ENCODE measurements at regions not wholly inside any gene's neighbourhood (a gene's known extent, or its start where the extent isn't known, plus 50 kb on each side); places are given as distances from the start of the nearest gene placed in this dataset.

DNA sequence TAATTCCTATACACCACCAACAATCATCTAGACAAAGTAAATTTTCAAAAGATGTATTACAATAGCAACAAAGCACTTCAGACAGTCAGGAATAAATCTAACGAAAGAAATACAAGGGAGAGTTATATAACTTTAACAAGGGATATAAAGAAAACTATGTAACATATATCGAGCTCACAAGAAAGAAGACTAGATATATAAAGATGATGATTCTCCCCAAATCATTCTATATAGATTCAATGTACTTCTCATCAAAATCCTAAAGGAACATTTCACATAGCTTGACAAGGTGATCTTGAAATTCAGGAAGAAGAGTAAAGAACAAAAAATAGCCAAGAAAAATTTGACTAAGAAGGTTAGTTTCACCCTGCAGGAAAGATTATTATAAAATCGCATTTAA, 179.4 kb downstream of the SP3 start:
- H3K4me1 ChIP-seq = no peaks in the 10 kb centered on the region
- H3K36me3 ChIP-seq = no peaks in the 10 kb centered on the region
- intact Hi-C loops (cut with DNase I) = no loop called here
- no peak overlapping the region for H3K4me3 ChIP-seq
- ATAC-seq = no peak
- H3K27me3 ChIP-seq = peaks cover 0 to 7% (median 0%) of the 10 kb centered on the region in 9 donors
- no peak for DNase-seq
- 88 to 93% (median 91%) methylated on average over 3 of the region's 3 CpGs for WGBS, 4 donors
- peaks cover 0 to 2% (median 0%) of the 10 kb centered on the region in 12 donors for H3K9me3 ChIP-seq
- TF ChIP-seq CTCF (IDR thresholded peaks at IDR 0.05) (no peak), POLR2A (IDR thresholded peaks at IDR 0.05) (no peak)
- H3K27ac ChIP-seq = no peak overlapping the region

DNA sequence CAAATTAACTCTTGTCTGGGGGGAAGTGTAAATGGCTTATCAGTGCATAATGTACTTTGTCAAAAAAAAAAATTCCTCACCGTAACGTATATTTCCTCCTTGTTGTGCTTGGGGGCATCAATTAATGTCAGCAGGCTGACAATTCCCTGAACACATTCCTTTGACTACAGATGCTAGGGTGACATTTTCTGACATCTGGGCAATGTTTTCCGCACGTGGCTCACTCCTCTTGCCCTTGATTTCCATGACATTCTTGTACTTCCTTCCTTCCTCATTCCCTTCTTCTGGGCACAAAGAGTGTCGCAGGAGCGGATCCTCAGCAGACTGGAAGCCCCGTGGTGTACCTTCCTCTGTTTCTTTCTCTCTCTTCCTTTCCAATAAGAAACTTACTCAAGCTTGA, 173.7 kb downstream of the SP3 start:
- no peak for ATAC-seq
- TF ChIP-seq CTCF (IDR thresholded peaks at IDR 0.05) = no peak
- no peak for TF ChIP-seq POLR2A (IDR thresholded peaks at IDR 0.05)
- no peaks in the 10 kb centered on the region for H3K9me3 ChIP-seq
- no peak overlapping the region for H3K27ac ChIP-seq
- peaks cover 0 to 9% (median 0%) of the 10 kb centered on the region in 9 donors for H3K27me3 ChIP-seq
- 33 to 45% (median 34%) methylated on average over 7 of the region's 7 CpGs for WGBS, 4 donors
- intact Hi-C loops (cut with DNase I) = no loop called here
- H3K36me3 ChIP-seq = no peaks in the 10 kb centered on the region
- no peaks in the 10 kb centered on the region for H3K4me1 ChIP-seq
- H3K4me3 ChIP-seq = no peak overlapping the region
- DNase-seq = no peak

DNA sequence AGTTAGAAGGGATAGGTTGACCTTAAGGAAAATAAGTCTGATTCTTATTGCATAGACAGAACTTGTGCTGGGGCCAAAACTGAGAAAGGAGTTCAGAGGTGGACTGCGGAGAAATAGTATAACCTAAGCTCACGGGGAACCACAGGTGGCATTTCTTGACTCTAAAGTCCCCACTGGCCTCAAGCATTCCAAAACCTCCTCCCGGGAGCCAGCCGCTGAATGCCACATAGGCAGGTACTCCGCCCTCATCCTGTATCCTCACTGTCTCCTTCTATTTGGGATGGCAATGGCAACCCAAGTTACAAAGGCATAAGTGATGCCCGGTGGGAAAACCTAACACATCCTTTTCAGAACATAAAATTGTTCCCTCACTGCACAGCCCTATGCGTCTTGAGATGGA, 173.0 kb downstream of the SP3 start:
- intact Hi-C loops (cut with DNase I) = no loop called here
- 69 to 84% (median 74%) methylated on average over 7 of the region's 7 CpGs for WGBS, 4 donors
- Histone ChIP-seq H3K9me3 (no peaks in the 10 kb centered on the region), H3K36me3 (no peaks in the 10 kb centered on the region), H3K4me3 (no peak overlapping the region), H3K27me3 (peaks cover 0 to 9% (median 0%) of the 10 kb centered on the region in 9 donors), H3K27ac (no peak overlapping the region), H3K4me1 (no peaks in the 10 kb centered on the region)
- no peak for ATAC-seq
- TF ChIP-seq POLR2A (IDR thresholded peaks at IDR 0.05) (no peak), CTCF (IDR thresholded peaks at IDR 0.05) (no peak)
- DNase-seq = no peak

GRCh38 chr2:173792741-173793140, 172.4 kb downstream of the SP3 start:
- ATAC-seq = no peak
- peaks cover 0 to 9% (median 0%) of the 10 kb centered on the region in 9 donors for H3K27me3 ChIP-seq
- no peaks in the 10 kb centered on the region for H3K9me3 ChIP-seq
- no peak overlapping the region for H3K4me3 ChIP-seq
- TF ChIP-seq POLR2A (IDR thresholded peaks at IDR 0.05) = no peak
- no peak for TF ChIP-seq CTCF (IDR thresholded peaks at IDR 0.05)
- no peak overlapping the region for H3K27ac ChIP-seq
- H3K36me3 ChIP-seq = no peaks in the 10 kb centered on the region
- no peak for DNase-seq
- H3K4me1 ChIP-seq = no peaks in the 10 kb centered on the region
- whole genome bisulfite sequencing, 4 donors = 73 to 75% (median 74%) methylated on average over 3 of the region's 3 CpGs
- intact Hi-C loops (cut with DNase I) = no loop called here
